PC-3 (cell line): ENCODE measurements at regions not wholly inside any gene's neighbourhood (a gene's known extent, or its start where the extent isn't known, plus 50 kb on each side); places are given as distances from the start of the nearest gene placed in this dataset.

ENCODE experiments used
- ATAC-seq: fragments of 200-7000 bp; cut with Tn5 transposase; 2 replicates; pipeline ENCODE4 v1.9.1; 2020; ENCODE audit warnings: mild to moderate bottlenecking, moderate library complexity
- BruUV-seq: library from RNA; stranded (reverse); fragments of 400-500 nt; replicated peaks from 2 replicates; lab custom pipeline; 2021; lab: Mats Ljungman, UMichigan
- CTCF ChIA-PET: fragments of 300-600 bp; sonication (Branson Sonifier 250); formaldehyde crosslinking; loops from one replicate; lab custom pipeline; 2022; ENCODE audit warnings: antibody characterized with exemption; lab: Charles Lee
- POLR2A ChIA-PET: fragments of 300-600 bp; sonication (Branson Sonifier 250); formaldehyde crosslinking; loops from one replicate; lab custom pipeline; 2022; ENCODE audit warnings: antibody characterized with exemption; ENCODE audit not compliant: unreplicated experiment; lab: Charles Lee
- DNase-seq: peaks from one replicate; pipeline ENCODE4 v3.0.0-alpha.2; 2015
- H2AFZ ChIP-seq: fragments of 300-600 bp; sonication (generic); 2 replicates; pipeline ENCODE4 v1.6.0; 2016; ENCODE audit warnings: antibody characterized with exemption, low read length
- H3F3A ChIP-seq: fragments of 300-600 bp; sonication (generic); one replicate; pipeline ENCODE4 v1.6.0; 2017; ENCODE audit warnings: antibody characterized with exemption, low read length, control low read depth, mild to moderate bottlenecking; ENCODE audit not compliant: unreplicated experiment
- H3K27ac ChIP-seq: fragments of 300-600 bp; sonication (generic); 2 replicates; pipeline ENCODE4 v1.5.1; 2016; ENCODE audit warnings: mild to moderate bottlenecking, low read length
- H3K27me3 ChIP-seq: fragments of 300-600 bp; sonication (generic); 2 replicates; pipeline ENCODE4 v1.6.1; 2016; ENCODE audit warnings: low read length, mixed read lengths
- H3K36me3 ChIP-seq: fragments of 300-600 bp; sonication (generic); 2 replicates; pipeline ENCODE4 v1.6.1; 2016; ENCODE audit warnings: low read depth, mixed run types, low read length, mixed read lengths
- H3K4me1 ChIP-seq: fragments of 300-600 bp; sonication (generic); 2 replicates; pipeline ENCODE4 v1.5.1; 2016; ENCODE audit warnings: low read length; ENCODE audit not compliant: insufficient read depth
- H3K4me2 ChIP-seq: fragments of 300-600 bp; sonication (generic); 2 replicates; pipeline ENCODE4 v1.6.0; 2016; ENCODE audit warnings: low read length
- H3K4me3 ChIP-seq: fragments of 300-600 bp; sonication (generic); 2 replicates; pipeline ENCODE4 v1.5.1; 2016; ENCODE audit warnings: mild to moderate bottlenecking, low read length, mixed read lengths
- H3K79me2 ChIP-seq: fragments of 300-600 bp; sonication (generic); 2 replicates; pipeline ENCODE4 v1.6.1; 2017; ENCODE audit warnings: low read length, mixed read lengths
- H3K9ac ChIP-seq: fragments of 300-600 bp; sonication (generic); 2 replicates; pipeline ENCODE4 v1.6.0; 2016; ENCODE audit warnings: mild to moderate bottlenecking, low read length
- H3K9me2 ChIP-seq: fragments of 300-600 bp; sonication (generic); replicated peaks from 2 replicates; pipeline ENCODE4 v1.6.1; 2016; ENCODE audit warnings: mixed run types, low read length, mixed read lengths
- H3K9me3 ChIP-seq: fragments of 300-600 bp; sonication (generic); 2 replicates; pipeline ENCODE4 v1.6.1; 2016; ENCODE audit warnings: low read length, mixed read lengths
- H4K20me1 ChIP-seq: fragments of 300-600 bp; sonication (generic); 2 replicates; pipeline ENCODE4 v1.6.1; 2016; ENCODE audit warnings: low read length, mixed read lengths
- CTCF ChIP-seq: fragments of 300-600 bp; sonication (generic); conservative IDR thresholded peaks from 2 replicates; pipeline ENCODE4 v1.5.1; 2017; ENCODE audit warnings: antibody characterized with exemption, low read depth, mild to moderate bottlenecking, low read length
- EZH2 ChIP-seq: fragments of 300-600 bp; sonication (generic); IDR thresholded peaks from one replicate; pipeline ENCODE4 v1.6.1; 2017; ENCODE audit warnings: antibody characterized with exemption, mild to moderate bottlenecking, low read length; ENCODE audit not compliant: unreplicated experiment
- EZH2phosphoT487 ChIP-seq: fragments of 300-600 bp; sonication (generic); IDR thresholded peaks from 2 replicates; pipeline ENCODE4 v1.6.1; 2018; ENCODE audit warnings: mild to moderate bottlenecking, antibody characterized with exemption, low read length, borderline replicate concordance
- intact Hi-C: fragments of 100-400 bp; cut with micrococcal nuclease; formaldehyde crosslinking; loops from 2 replicates; pipeline ENCODE4 v1.9.0; 2023

GRCh38 chr10:71060476-71061426 lies 151.6 kb upstream of the UNC5B start:
- H3K9me2 ChIP-seq, result no peaks in the 10 kb centered on the region
- H3K36me3 ChIP-seq, result no peaks in the 10 kb centered on the region
- H3K27me3 ChIP-seq, result 0 out of 2 replicates have a peak, but pooled peaks cover 3% of the 10 kb centered on the region
- no peaks in the 10 kb centered on the region for H3F3A ChIP-seq
- no peak overlapping the region for H3K4me2 ChIP-seq
- H4K20me1 ChIP-seq, result no peaks in the 10 kb centered on the region
- no peaks in the 10 kb centered on the region for H3K9me3 ChIP-seq
- no peak overlapping the region for H3K9ac ChIP-seq
- H3K79me2 ChIP-seq, result no peaks in the 10 kb centered on the region
- intact Hi-C loops, result no loop called here
- no TSS peak for BruUV-seq
- H3K4me1 ChIP-seq, result no peaks in the 10 kb centered on the region
- POLR2A ChIA-PET, result interaction anchor here (0.5 kb wide), 1 partner anchor 1101 kb away, joined by 4 read pairs; no protein-coding TSS in a partner anchor
- ATAC-seq (no peak), DNase-seq (no peak)
- H2AFZ ChIP-seq, result no peak overlapping the region
- no peak overlapping the region for H3K4me3 ChIP-seq
- H3K27ac ChIP-seq, result no peak overlapping the region
- no peak for TF ChIP-seq CTCF
- TF ChIP-seq EZH2phosphoT487, result no peak
- no peak for TF ChIP-seq EZH2
- CTCF ChIA-PET, result no interaction called here

- H3K9ac ChIP-seq, result no peak overlapping the region
- intact Hi-C loops, result no loop called here
- H3K27me3 ChIP-seq, result no peaks in the 10 kb centered on the region
- H3K36me3 ChIP-seq, result no peaks in the 10 kb centered on the region
- no peaks in the 10 kb centered on the region for H3K4me1 ChIP-seq
- DNase-seq (no peak), ATAC-seq (no peak)
- H3K4me3 ChIP-seq, result no peak overlapping the region
- H2AFZ ChIP-seq, result no peak overlapping the region
- H3K9me2 ChIP-seq, result no peaks in the 10 kb centered on the region
- POLR2A ChIA-PET, result no interaction called here
- no peaks in the 10 kb centered on the region for H3K9me3 ChIP-seq
- no peak for TF ChIP-seq CTCF
- H3F3A ChIP-seq, result no peaks in the 10 kb centered on the region
- no peak overlapping the region for H3K4me2 ChIP-seq
- CTCF ChIA-PET, result no interaction called here
- H3K79me2 ChIP-seq, result no peaks in the 10 kb centered on the region
- H4K20me1 ChIP-seq, result no peaks in the 10 kb centered on the region
- no peak overlapping the region for H3K27ac ChIP-seq
- no TSS peak for BruUV-seq
Measured at GRCh38 chr10:71061472-71061871, 150.9 kb upstream of the UNC5B start.

- BruUV-seq, result no TSS peak
- Histone ChIP-seq H3K9me2 (no peaks in the 10 kb centered on the region), H4K20me1 (no peaks in the 10 kb centered on the region), H3K79me2 (no peaks in the 10 kb centered on the region), H3K36me3 (no peaks in the 10 kb centered on the region), H3K4me1 (no peaks in the 10 kb centered on the region), H2AFZ (no peak overlapping the region), H3K4me2 (no peak overlapping the region), H3K9me3 (no peaks in the 10 kb centered on the region), H3K27me3 (no peaks in the 10 kb centered on the region), H3F3A (no peaks in the 10 kb centered on the region), H3K9ac (no peak overlapping the region), H3K4me3 (no peak overlapping the region), H3K27ac (no peak overlapping the region)
- DNase-seq (no peak), ATAC-seq (no peak)
- CTCF ChIA-PET, result no interaction called here
- intact Hi-C loops, result no loop called here
- no peak for TF ChIP-seq EZH2
- no peak for TF ChIP-seq EZH2phosphoT487
- TF ChIP-seq CTCF, result no peak
- POLR2A ChIA-PET, result no interaction called here
Measured at GRCh38 chr10:71062156-71062555, 150.2 kb upstream of the UNC5B start.
